ENCODE measurements at regions not wholly inside any gene's neighbourhood (a gene's known extent, or its start where the extent isn't known, plus 50 kb on each side); places are given as distances from the start of the nearest gene placed in this dataset.

GRCh38 chr4:173834151-173834550 is 304.1 kb upstream of the HAND2 start:
- Histone ChIP-seq H3K4me3 (no peak overlapping the region), H3K27me3 (no peaks in the 10 kb centered on the region), H3K4me1 (no peaks in the 10 kb centered on the region), H3K27ac (no peak overlapping the region), H3K9me3 (no peaks in the 10 kb centered on the region), H3K36me3 (no peaks in the 10 kb centered on the region)
- no peak for TF ChIP-seq CTCF (IDR thresholded peaks at IDR 0.05 in 4 of 5, conservative IDR thresholded peaks at IDR 0.05 in 1 of 5)
- TF ChIP-seq POLR2A (IDR thresholded peaks at IDR 0.05), result no peak
- ATAC-seq (no peak), DNase-seq (no peak)
- in situ Hi-C loops (cut with MboI; ENCODE audit: low sequenced_read_pairs in 4 of 4) (no loop called here), intact Hi-C loops (cut with DNase I; ENCODE audit: low total_unique reads) (no loop called here)

GRCh38 chr4:173829565-173829964 is 299.5 kb upstream of the HAND2 start:
- ATAC-seq (no peak), DNase-seq (no peak)
- TF ChIP-seq POLR2A (IDR thresholded peaks at IDR 0.05), result no peak
- no peak for TF ChIP-seq CTCF (IDR thresholded peaks at IDR 0.05 in 4 of 5, conservative IDR thresholded peaks at IDR 0.05 in 1 of 5)
- intact Hi-C loops (cut with DNase I; ENCODE audit: low total_unique reads), result no loop called here
- in situ Hi-C loops (cut with MboI; ENCODE audit: low sequenced_read_pairs in 4 of 4), result no loop called here
- H3K9me3 ChIP-seq, result no peaks in the 10 kb centered on the region
- no peaks in the 10 kb centered on the region for H3K4me1 ChIP-seq
- no peaks in the 10 kb centered on the region for H3K27me3 ChIP-seq
- H3K27ac ChIP-seq, result no peak overlapping the region
- H3K4me3 ChIP-seq, result no peak overlapping the region
- H3K36me3 ChIP-seq, result no peaks in the 10 kb centered on the region

GRCh38 chr4:173827707-173828106 is 297.7 kb upstream of the HAND2 start:
- no peaks in the 10 kb centered on the region for H3K27me3 ChIP-seq
- intact Hi-C loops (cut with DNase I; ENCODE audit: low total_unique reads) (no loop called here), in situ Hi-C loops (cut with MboI; ENCODE audit: low sequenced_read_pairs in 4 of 4) (no loop called here)
- H3K4me1 ChIP-seq, result no peaks in the 10 kb centered on the region
- H3K9me3 ChIP-seq, result no peaks in the 10 kb centered on the region
- DNase-seq (no peak), ATAC-seq (no peak)
- no peak for TF ChIP-seq POLR2A (IDR thresholded peaks at IDR 0.05)
- no peak for TF ChIP-seq CTCF (IDR thresholded peaks at IDR 0.05 in 4 of 5, conservative IDR thresholded peaks at IDR 0.05 in 1 of 5)
- no peak overlapping the region for H3K27ac ChIP-seq
- no peak overlapping the region for H3K4me3 ChIP-seq
- H3K36me3 ChIP-seq, result no peaks in the 10 kb centered on the region

- DNase-seq (no peak), ATAC-seq (no peak)
- in situ Hi-C loops (cut with MboI; ENCODE audit: low sequenced_read_pairs in 4 of 4), result loop anchor here in 1 of 4 donors (25.0 kb wide), 1 partner anchor 310 kb away; no protein-coding TSS in a partner anchor
- no peak for TF ChIP-seq POLR2A (IDR thresholded peaks at IDR 0.05)
- TF ChIP-seq CTCF (IDR thresholded peaks at IDR 0.05 in 4 of 5, conservative IDR thresholded peaks at IDR 0.05 in 1 of 5), result no peak
- no peak overlapping the region for H3K27ac ChIP-seq
- no peak overlapping the region for H3K4me3 ChIP-seq
- no peaks in the 10 kb centered on the region for H3K27me3 ChIP-seq
- no peaks in the 10 kb centered on the region for H3K36me3 ChIP-seq
- intact Hi-C loops (cut with DNase I; ENCODE audit: low total_unique reads), result no loop called here
- H3K9me3 ChIP-seq, result no peaks in the 10 kb centered on the region
- no peaks in the 10 kb centered on the region for H3K4me1 ChIP-seq
Observed at GRCh38 chr4:173821876-173822275, 291.8 kb upstream of the HAND2 start.

GRCh38 chr4:173821036-173821435 is 291.0 kb upstream of the HAND2 start:
- no peaks in the 10 kb centered on the region for H3K9me3 ChIP-seq
- in situ Hi-C loops (cut with MboI; ENCODE audit: low sequenced_read_pairs in 4 of 4), result loop anchor here in 1 of 4 donors (25.0 kb wide), 1 partner anchor 309 kb away; no protein-coding TSS in a partner anchor
- H3K36me3 ChIP-seq, result no peaks in the 10 kb centered on the region
- H3K4me3 ChIP-seq, result no peak overlapping the region
- no peak for ATAC-seq
- intact Hi-C loops (cut with DNase I; ENCODE audit: low total_unique reads), result no loop called here
- no peaks in the 10 kb centered on the region for H3K27me3 ChIP-seq
- DNase-seq, result no peak
- no peak overlapping the region for H3K27ac ChIP-seq
- H3K4me1 ChIP-seq, result no peaks in the 10 kb centered on the region
- TF ChIP-seq POLR2A (IDR thresholded peaks at IDR 0.05), result no peak
- TF ChIP-seq CTCF (IDR thresholded peaks at IDR 0.05 in 4 of 5, conservative IDR thresholded peaks at IDR 0.05 in 1 of 5), result no peak
